Peyer's patch (tissue), 4 donors: ENCODE measurements at regions not wholly inside any gene's neighbourhood (a gene's known extent, or its start where the extent isn't known, plus 50 kb on each side); places are given as distances from the start of the nearest gene placed in this dataset.

Source experiments
- DNase-seq, 3 donors: peaks; one replicate each; pipeline ENCODE4 v3.0.0-alpha.2; 2017 to 2019
- H3K27ac ChIP-seq, 4 donors: fragments of 200-600 bp; sonication (generic); one replicate each; pipeline ENCODE4 v1.5.1; 2016 to 2019
- H3K27me3 ChIP-seq, 2 donors: fragments of 200-600 bp; sonication (generic); one replicate each; pipeline ENCODE4 v1.5.1; 2019
- H3K36me3 ChIP-seq, 3 donors: fragments of 200-600 bp; sonication (generic); one replicate each; pipeline ENCODE4 v1.5.1; 2016 to 2019
- H3K4me1 ChIP-seq, 4 donors: fragments of 200-600 bp; sonication (generic); one replicate each; pipeline ENCODE4 v1.5.1; 2016 to 2019
- H3K4me3 ChIP-seq, 4 donors: fragments of 200-600 bp; sonication (generic); 1 replicate in 3 of 4; 2 replicates in 1 of 4; pipeline ENCODE4 v1.5.1; 2016 to 2019; ENCODE audit warnings: mild to moderate bottlenecking in 1 of 4
- H3K9me3 ChIP-seq, 4 donors: fragments of 200-600 bp; sonication (generic); one replicate each; pipeline ENCODE4 v1.5.1; 2016 to 2019; ENCODE audit warnings: mild to moderate bottlenecking in 1 of 4
- POLR2A ChIP-seq, 2 donors: fragments of 450-650 bp; IDR thresholded peaks; one replicate each; pipeline ENCODE4 v1.5.1; 2017; ENCODE audit warnings: antibody characterized with exemption in 2 of 2, mild to moderate bottlenecking in 2 of 2, moderate library complexity in 2 of 2
- TF ChIP-seq, protein P1 (sequence below), 6 experiments: fragments of 450-650 bp in 4 of 6; fragments of 200-600 bp in 2 of 6; sonication (generic) in 1 of 6; IDR thresholded peaks; one replicate each; pipeline ENCODE4 v1.5.1; 2017 to 2019; ENCODE audit warnings: antibody characterized with exemption in 6 of 6, mild to moderate bottlenecking in 3 of 6, moderate library complexity in 1 of 6

DNA sequence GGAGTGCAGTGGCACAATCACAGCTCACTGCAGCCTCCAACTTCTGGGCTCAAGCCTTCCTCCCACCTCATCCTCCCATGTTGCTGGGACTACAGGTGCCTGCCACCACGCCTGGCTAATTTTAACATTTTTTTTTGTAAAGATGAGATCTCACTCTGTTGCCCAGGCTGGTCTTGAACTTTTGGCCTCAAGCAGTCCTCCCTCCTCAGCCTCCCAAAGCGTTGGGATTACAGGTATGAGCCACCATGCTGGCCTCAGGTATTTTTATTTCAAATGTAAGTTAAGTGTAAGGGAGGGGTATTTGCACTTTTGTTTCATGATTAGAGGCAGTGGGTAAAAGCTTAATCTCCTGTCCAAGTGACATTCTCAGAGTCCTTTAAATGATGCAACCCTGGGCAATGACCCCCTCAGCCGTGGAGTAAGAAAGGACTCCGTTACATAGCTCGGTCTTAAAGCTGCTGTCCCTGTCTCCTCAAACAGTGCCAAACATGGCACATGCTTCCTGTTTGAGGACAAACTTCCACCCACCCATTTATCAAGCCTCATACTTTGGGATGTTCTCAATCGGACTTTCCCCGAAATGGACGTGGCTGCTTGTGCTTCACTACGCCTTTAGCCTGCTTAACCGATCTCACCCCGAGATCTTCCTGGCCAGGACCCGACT is 296.1 kb downstream of the BAMBI start:
- no peak for DNase-seq
- Histone ChIP-seq H3K4me1 (no peaks in the 10 kb centered on the region), H3K4me3 (no peak overlapping the region), H3K27ac (no peak overlapping the region), H3K9me3 (no peaks in the 10 kb centered on the region), H3K36me3 (no peaks in the 10 kb centered on the region), H3K27me3 (no peaks in the 10 kb centered on the region)
- TF ChIP-seq, protein P1, sequence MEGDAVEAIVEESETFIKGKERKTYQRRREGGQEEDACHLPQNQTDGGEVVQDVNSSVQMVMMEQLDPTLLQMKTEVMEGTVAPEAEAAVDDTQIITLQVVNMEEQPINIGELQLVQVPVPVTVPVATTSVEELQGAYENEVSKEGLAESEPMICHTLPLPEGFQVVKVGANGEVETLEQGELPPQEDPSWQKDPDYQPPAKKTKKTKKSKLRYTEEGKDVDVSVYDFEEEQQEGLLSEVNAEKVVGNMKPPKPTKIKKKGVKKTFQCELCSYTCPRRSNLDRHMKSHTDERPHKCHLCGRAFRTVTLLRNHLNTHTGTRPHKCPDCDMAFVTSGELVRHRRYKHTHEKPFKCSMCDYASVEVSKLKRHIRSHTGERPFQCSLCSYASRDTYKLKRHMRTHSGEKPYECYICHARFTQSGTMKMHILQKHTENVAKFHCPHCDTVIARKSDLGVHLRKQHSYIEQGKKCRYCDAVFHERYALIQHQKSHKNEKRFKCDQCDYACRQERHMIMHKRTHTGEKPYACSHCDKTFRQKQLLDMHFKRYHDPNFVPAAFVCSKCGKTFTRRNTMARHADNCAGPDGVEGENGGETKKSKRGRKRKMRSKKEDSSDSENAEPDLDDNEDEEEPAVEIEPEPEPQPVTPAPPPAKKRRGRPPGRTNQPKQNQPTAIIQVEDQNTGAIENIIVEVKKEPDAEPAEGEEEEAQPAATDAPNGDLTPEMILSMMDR (IDR thresholded peaks at IDR 0.05), result no peak
- no peak for TF ChIP-seq POLR2A (IDR thresholded peaks at IDR 0.05)

DNA sequence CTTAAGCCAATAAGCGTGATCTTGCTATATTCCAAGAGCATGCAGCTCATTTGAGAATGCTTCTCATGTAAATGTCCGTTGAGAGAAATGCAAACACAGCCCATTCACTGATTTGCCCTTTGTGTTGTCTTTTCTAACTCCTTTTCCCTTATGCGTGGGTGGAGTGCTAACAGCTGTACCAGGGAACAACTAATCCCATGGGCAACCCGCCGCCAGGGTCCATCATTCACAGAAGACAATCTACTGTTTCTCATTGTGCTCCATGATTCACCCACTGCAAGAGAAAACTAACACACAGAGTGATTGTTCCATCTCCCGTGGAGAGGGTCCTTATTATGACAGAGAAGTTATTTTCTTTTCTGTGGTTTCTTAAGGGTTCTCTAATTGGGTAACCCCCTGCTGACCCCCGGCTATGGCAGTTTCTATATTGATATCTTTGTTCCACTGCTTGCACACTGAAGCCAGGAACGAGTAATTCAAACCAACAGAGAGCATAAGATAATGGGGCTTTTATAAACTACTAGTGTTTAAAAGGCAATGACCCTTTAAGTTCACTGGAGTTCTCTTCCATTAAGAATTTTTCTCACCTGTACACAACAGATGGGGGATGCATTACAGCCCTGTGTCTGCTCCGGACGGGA is 298.7 kb downstream of the BAMBI start:
- no peak overlapping the region for H3K27ac ChIP-seq
- no peaks in the 10 kb centered on the region for H3K9me3 ChIP-seq
- H3K27me3 ChIP-seq, result no peaks in the 10 kb centered on the region
- no peak overlapping the region for H3K4me3 ChIP-seq
- no peaks in the 10 kb centered on the region for H3K36me3 ChIP-seq
- no peaks in the 10 kb centered on the region for H3K4me1 ChIP-seq
- no peak for DNase-seq
- TF ChIP-seq, protein P1 (IDR thresholded peaks at IDR 0.05), result no peak
- no peak for TF ChIP-seq POLR2A (IDR thresholded peaks at IDR 0.05)

DNA sequence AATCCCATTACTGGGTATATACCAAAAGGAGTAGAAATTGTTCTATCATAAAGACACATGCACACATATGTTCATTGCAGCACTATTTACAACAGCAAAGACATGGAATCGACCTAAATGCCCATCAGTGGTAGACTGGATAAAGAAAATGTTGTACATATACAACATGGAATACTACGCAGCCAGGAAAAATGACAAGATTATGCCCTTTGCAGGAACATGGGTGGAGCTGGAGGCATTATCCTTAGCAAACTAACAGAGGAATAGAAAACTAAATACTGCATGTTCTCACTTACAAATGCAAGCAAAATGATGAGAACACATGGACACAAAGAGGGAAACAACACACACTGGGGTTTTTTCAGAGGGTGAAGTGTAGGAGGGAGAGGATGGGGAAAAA is 300.2 kb downstream of the BAMBI start:
- DNase-seq, result no peak
- no peaks in the 10 kb centered on the region for H3K27me3 ChIP-seq
- H3K4me3 ChIP-seq, result no peak overlapping the region
- TF ChIP-seq, protein P1 (IDR thresholded peaks at IDR 0.05), result no peak
- TF ChIP-seq POLR2A (IDR thresholded peaks at IDR 0.05), result no peak
- H3K9me3 ChIP-seq, result no peaks in the 10 kb centered on the region
- H3K27ac ChIP-seq, result no peak overlapping the region
- H3K36me3 ChIP-seq, result no peaks in the 10 kb centered on the region
- H3K4me1 ChIP-seq, result no peaks in the 10 kb centered on the region

DNA sequence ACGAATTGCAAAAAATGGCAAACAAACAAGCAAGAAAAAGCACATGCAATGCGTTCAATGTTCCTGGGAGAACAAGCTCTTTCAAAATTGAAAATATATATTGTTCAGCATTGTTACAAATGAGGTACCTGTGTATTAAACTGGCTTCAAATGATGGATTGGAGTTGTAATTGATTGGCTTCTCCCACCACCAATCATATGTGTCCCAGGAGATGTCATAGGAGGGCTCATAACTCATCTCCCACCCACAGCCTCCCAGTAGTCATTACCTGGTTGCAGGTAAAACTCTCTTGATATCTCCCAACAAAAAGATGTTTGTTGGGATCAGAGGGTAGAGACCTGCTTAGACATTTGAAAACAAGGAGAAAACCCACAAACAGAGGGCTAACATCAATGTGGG is 302.9 kb downstream of the BAMBI start:
- H3K9me3 ChIP-seq, result no peaks in the 10 kb centered on the region
- no peaks in the 10 kb centered on the region for H3K4me1 ChIP-seq
- TF ChIP-seq, protein P1 (IDR thresholded peaks at IDR 0.05), result no peak
- H3K27me3 ChIP-seq, result no peaks in the 10 kb centered on the region
- H3K4me3 ChIP-seq, result no peak overlapping the region
- DNase-seq, result no peak
- no peaks in the 10 kb centered on the region for H3K36me3 ChIP-seq
- H3K27ac ChIP-seq, result no peak overlapping the region

DNA sequence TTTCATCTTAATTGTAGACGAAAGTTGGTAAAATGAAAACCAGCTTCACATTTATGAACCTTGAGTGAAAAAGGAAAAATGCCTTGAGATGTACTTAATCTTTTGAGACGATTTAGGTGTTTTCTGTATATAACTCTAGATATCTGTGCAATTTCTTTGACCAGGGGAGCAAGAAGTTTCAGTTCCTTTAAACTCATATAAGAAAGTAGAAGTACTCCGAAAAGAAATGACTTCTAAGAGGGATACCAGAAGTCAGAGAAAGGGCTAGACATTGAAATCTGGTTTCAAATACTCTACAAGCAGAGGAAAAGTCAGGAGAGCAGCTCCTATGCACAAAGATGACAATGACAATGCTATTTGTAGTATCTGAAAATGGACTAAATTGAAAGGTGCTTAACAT is 303.7 kb downstream of the BAMBI start:
- Histone ChIP-seq H3K27ac (no peak overlapping the region), H3K9me3 (no peaks in the 10 kb centered on the region), H3K4me3 (no peak overlapping the region), H3K27me3 (no peaks in the 10 kb centered on the region), H3K4me1 (no peaks in the 10 kb centered on the region), H3K36me3 (no peaks in the 10 kb centered on the region)
- TF ChIP-seq, protein P1 (IDR thresholded peaks at IDR 0.05), result no peak
- TF ChIP-seq POLR2A (IDR thresholded peaks at IDR 0.05), result no peak
- DNase-seq, result no peak
